Testis (tissue), 2 donors: ENCODE measurements at regions not wholly inside any gene's neighbourhood (a gene's known extent, or its start where the extent isn't known, plus 50 kb on each side); places are given as distances from the start of the nearest gene placed in this dataset.

Source experiments
- DNase-seq: peaks from one replicate; pipeline ENCODE4 v3.0.0-alpha.2; 2019
- H3K27ac ChIP-seq, 2 donors: fragments of 200-600 bp; sonication (generic); one replicate each; pipeline ENCODE4 v1.5.1; 2019
- H3K27me3 ChIP-seq: fragments of 200-600 bp; sonication (generic); one replicate; pipeline ENCODE4 v1.5.1; 2019
- H3K36me3 ChIP-seq: fragments of 200-600 bp; sonication (generic); one replicate; pipeline ENCODE4 v1.5.1; 2017; ENCODE audit warnings: low read depth; ENCODE audit errors: missing control alignments
- H3K4me1 ChIP-seq: fragments of 200-600 bp; sonication (generic); one replicate; pipeline ENCODE4 v1.5.1; 2019
- H3K4me3 ChIP-seq, 2 donors: fragments of 200-600 bp; sonication (generic); one replicate each; pipeline ENCODE4 v1.5.1; 2017 to 2019
- H3K9me3 ChIP-seq: fragments of 200-600 bp; sonication (generic); one replicate; pipeline ENCODE4 v1.5.1; 2017
- POLR2A ChIP-seq: fragments of 450-650 bp; IDR thresholded peaks from one replicate; pipeline ENCODE4 v1.6.1; 2017; ENCODE audit warnings: antibody characterized with exemption, mild to moderate bottlenecking, moderate library complexity
- WGBS, 2 donors: methylation state at CpG; one replicate each; pipeline ENCODE4 v1.1.5; 2018; 5-methylcytosine and 5-hydroxymethylcytosine counted together
- intact Hi-C: fragments of 100-400 bp; cut with DNase I; formaldehyde crosslinking; loops from one replicate; pipeline ENCODE4 v1.15.1; 2023; ENCODE audit warnings: low total_unique reads
- TF ChIP-seq, protein P1 (sequence below), 3 experiments: fragments of 450-650 bp in 2 of 3; fragments of 200-600 bp in 1 of 3; sonication (generic) in 1 of 3; IDR thresholded peaks; one replicate each; pipeline ENCODE4 v1.5.1; 2016 to 2019; ENCODE audit warnings: antibody characterized with exemption in 3 of 3, mild to moderate bottlenecking in 2 of 3, moderate library complexity in 1 of 3

DNA sequence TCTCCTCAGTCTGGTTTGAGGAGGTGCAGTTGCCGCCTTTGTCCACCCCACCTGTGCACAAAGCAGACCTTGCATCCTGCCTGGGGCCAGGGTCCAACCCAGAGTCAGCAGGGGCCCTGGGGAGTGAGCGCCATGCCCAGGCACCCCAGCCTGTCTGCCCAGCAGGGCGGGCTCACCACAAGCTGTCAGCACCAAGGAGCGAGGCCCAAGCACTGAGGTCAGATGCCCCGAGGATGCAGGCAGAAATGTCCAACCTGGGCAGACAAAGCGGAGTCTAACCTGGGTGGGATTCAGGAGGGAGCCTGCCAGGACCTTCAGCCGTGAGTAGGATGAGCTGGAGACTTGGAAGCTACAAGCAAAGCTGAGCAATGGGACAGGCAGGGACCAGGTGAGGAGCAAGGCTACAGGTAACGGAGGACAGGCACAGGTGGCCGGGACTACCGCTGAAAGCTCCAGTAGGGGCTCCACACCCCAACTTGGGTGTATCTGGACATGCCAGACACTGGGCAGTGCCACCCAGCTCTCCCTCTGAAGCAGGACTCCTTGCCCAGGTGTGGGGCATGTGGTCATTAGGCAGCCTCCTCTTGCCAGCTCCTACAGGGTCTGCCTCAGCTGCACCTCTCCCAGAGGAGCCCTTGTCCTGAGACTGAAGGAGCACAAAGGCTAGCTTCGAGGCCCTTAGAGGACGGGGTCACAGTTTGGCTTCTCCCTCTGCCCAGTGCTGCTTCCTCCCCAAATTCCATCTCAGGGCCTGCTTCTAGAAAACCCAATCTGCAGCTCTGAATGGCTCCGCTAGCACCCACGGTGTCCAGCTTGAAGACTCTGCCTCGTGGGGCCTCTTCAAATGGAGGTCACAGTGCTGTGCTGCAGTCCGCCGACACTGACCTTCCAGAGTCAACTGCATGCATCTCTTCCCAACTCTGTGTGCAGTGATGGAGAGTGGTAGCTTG is 210.6 kb upstream of the CDYL start:
- intact Hi-C loops: no loop called here
- no peak for DNase-seq
- no peaks in the 10 kb centered on the region for H3K36me3 ChIP-seq
- H3K9me3 ChIP-seq: no peaks in the 10 kb centered on the region
- no peaks in the 10 kb centered on the region for H3K27me3 ChIP-seq
- WGBS, 2 donors: 90 to 97% methylated on average over 6 to 16 of the region's 17 CpGs
- no peaks in the 10 kb centered on the region for H3K4me1 ChIP-seq
- H3K27ac ChIP-seq: no peak overlapping the region
- H3K4me3 ChIP-seq: no peak overlapping the region
- no peak for TF ChIP-seq POLR2A
- TF ChIP-seq, protein P1, sequence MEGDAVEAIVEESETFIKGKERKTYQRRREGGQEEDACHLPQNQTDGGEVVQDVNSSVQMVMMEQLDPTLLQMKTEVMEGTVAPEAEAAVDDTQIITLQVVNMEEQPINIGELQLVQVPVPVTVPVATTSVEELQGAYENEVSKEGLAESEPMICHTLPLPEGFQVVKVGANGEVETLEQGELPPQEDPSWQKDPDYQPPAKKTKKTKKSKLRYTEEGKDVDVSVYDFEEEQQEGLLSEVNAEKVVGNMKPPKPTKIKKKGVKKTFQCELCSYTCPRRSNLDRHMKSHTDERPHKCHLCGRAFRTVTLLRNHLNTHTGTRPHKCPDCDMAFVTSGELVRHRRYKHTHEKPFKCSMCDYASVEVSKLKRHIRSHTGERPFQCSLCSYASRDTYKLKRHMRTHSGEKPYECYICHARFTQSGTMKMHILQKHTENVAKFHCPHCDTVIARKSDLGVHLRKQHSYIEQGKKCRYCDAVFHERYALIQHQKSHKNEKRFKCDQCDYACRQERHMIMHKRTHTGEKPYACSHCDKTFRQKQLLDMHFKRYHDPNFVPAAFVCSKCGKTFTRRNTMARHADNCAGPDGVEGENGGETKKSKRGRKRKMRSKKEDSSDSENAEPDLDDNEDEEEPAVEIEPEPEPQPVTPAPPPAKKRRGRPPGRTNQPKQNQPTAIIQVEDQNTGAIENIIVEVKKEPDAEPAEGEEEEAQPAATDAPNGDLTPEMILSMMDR (IDR thresholded peaks at IDR 0.05): no peak

DNA sequence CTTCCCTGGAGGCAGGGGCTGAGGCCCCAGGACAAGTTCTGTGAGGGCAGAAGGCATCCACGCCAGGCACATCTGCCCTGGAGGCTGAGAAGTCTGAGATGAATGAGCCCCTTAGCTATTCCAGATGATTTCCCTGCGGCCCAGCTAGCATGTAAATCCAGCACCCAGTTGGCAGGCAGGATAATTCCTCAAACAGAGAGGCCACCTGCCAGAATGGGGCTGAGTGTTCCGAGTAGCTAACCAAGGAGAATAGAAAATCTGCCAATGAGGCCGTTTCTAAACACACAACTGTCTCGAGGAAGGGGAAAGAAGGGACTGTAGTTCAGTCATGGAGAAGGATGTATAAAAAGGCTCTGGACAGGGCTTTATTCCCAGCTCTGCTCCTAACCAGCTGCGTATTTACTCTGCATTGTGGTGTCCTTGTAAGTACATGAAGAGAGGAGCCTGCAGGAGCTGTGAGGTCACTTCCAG is 211.4 kb upstream of the CDYL start:
- no peaks in the 10 kb centered on the region for H3K27me3 ChIP-seq
- no peaks in the 10 kb centered on the region for H3K9me3 ChIP-seq
- no peaks in the 10 kb centered on the region for H3K36me3 ChIP-seq
- no peak for DNase-seq
- H3K27ac ChIP-seq: no peak overlapping the region
- H3K4me1 ChIP-seq: no peaks in the 10 kb centered on the region
- TF ChIP-seq POLR2A: no peak
- TF ChIP-seq, protein P1 (IDR thresholded peaks at IDR 0.05): no peak
- intact Hi-C loops: no loop called here
- WGBS, 2 donors: 68 to 76% methylated on average over 6 of the region's 6 CpGs
- H3K4me3 ChIP-seq: no peak overlapping the region

DNA sequence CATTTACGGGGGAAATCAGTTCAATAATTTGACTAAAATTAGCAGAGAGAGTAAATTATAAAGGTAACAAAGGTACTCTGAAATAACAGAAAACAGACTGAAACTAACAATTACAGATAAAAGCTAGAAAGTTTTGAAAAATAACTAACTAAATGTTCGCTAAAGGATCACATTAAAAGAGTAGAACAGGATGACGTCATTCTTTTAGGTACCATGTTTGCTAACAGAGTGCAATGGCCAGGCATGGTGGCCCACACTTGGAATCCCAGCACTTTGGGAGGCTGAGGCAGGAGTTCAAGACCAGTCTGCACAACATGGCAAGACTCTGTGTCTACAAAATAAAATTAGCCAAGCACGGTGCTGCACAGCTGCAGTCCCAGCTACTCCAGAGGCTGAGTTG is 212.3 kb upstream of the CDYL start:
- Histone ChIP-seq H3K4me3 (no peak overlapping the region), H3K4me1 (no peaks in the 10 kb centered on the region), H3K27ac (no peak overlapping the region), H3K9me3 (no peaks in the 10 kb centered on the region), H3K36me3 (no peaks in the 10 kb centered on the region), H3K27me3 (no peaks in the 10 kb centered on the region)
- intact Hi-C loops: no loop called here
- no peak for DNase-seq
- TF ChIP-seq, protein P1 (IDR thresholded peaks at IDR 0.05): no peak
- no peak for TF ChIP-seq POLR2A
- 90 to 95% methylated on average over 4 of the region's 4 CpGs for WGBS, 2 donors

DNA sequence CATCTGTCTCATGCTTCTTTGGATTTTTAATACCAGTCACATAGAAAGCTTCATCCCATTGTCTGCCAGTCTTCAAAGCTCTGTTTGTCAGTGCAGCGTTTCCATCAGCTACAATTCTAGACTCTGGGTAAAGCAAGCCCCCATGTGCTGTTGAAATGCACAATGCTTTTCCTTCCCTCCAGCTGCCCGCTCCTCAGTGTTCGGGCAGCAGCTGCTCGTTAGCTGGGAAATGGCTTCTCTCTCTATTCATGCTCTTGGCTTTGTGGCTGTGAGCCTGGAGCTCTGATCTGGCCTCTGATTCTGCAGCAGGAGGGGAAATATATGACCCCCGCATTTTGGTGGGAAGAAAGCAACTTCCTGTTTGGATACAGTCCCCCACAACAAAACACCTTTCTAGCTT is 213.0 kb upstream of the CDYL start:
- H3K27ac ChIP-seq: no peak overlapping the region
- no peak overlapping the region for H3K4me3 ChIP-seq
- intact Hi-C loops: no loop called here
- WGBS, 2 donors: 70 to 76% methylated on average over 5 of the region's 5 CpGs
- H3K9me3 ChIP-seq: no peaks in the 10 kb centered on the region
- DNase-seq: no peak
- H3K36me3 ChIP-seq: no peaks in the 10 kb centered on the region
- H3K4me1 ChIP-seq: no peaks in the 10 kb centered on the region
- no peaks in the 10 kb centered on the region for H3K27me3 ChIP-seq
- no peak for TF ChIP-seq POLR2A
- TF ChIP-seq, protein P1 (IDR thresholded peaks at IDR 0.05): no peak
